Astrocyte of the spinal cord (primary cell): ENCODE measurements at regions not wholly inside any gene's neighbourhood (a gene's known extent, or its start where the extent isn't known, plus 50 kb on each side); places are given as distances from the start of the nearest gene placed in this dataset.

Experiments
- DNase-seq: peaks from one replicate; pipeline ENCODE4 v3.0.0; 2011; ENCODE audit warnings: low read depth, low spot score
- H3K4me3 ChIP-seq: 2 replicates; pipeline ENCODE4 v1.5.1; 2011; ENCODE audit warnings: low read depth, mild to moderate bottlenecking, low read length, moderate library complexity
- in situ Hi-C: cut with HindIII; loops from 2 replicates; pipeline ENCODE4 v1.10.0; 2017; ENCODE audit warnings: low sequenced_read_pairs
- TF ChIP-seq, protein P1 (sequence below): IDR thresholded peaks from 2 replicates; pipeline ENCODE4 v1.5.1; 2012; ENCODE audit warnings: low read depth, mild to moderate bottlenecking, low read length, inconsistent platforms

DNA sequence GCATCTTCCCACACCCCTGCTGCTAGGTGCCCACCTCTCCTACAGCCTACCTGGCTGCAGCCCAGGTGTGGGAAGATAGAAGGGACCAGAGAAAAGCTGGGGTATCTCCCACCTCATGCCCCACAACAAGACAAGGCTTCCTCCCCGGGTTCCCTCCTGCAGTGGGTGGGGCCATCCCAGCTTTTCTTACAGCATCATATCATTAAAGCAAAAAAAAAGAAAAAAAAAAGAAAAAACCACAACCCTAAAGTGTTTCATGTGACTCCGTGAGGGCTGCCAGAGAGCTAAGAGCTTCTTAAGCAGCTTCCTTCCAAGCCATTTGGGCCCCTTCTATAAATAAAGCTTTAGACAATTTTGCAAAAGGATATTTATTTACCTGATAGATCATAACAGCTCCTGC lies 455.4 kb upstream of the TSHZ3 start:
- DNase-seq = no peak
- in situ Hi-C loops = no loop called here
- no peak overlapping the region for H3K4me3 ChIP-seq
- TF ChIP-seq, protein P1, sequence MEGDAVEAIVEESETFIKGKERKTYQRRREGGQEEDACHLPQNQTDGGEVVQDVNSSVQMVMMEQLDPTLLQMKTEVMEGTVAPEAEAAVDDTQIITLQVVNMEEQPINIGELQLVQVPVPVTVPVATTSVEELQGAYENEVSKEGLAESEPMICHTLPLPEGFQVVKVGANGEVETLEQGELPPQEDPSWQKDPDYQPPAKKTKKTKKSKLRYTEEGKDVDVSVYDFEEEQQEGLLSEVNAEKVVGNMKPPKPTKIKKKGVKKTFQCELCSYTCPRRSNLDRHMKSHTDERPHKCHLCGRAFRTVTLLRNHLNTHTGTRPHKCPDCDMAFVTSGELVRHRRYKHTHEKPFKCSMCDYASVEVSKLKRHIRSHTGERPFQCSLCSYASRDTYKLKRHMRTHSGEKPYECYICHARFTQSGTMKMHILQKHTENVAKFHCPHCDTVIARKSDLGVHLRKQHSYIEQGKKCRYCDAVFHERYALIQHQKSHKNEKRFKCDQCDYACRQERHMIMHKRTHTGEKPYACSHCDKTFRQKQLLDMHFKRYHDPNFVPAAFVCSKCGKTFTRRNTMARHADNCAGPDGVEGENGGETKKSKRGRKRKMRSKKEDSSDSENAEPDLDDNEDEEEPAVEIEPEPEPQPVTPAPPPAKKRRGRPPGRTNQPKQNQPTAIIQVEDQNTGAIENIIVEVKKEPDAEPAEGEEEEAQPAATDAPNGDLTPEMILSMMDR = no peak

DNA sequence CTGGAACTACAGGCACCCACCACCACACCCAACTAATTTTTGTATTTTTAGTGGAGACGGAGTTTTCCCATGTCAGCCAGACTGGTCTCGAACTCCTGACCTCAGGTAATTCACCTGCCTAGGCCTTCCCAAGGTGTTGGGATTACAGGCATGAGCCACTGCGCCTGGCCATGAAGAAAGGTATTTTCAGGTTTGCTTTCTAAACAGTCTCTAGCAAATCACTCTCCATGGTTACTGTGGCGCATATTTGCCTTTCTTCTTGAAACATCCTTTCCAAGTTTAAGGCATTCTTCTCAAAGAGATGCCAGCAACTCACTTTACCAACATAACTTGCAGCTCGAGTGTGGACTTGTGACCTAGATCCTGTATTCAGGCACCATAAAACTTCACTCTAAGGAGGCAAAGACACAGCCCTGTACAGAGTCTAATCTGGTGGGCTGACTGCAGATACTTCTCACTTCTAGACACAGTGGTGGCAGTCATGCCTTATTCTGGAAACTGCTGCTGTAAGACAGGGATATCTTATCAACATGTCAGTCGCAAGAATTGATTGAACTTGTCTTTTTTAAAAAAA lies 461.4 kb upstream of the TSHZ3 start:
- TF ChIP-seq, protein P1 = no peak
- no peak for DNase-seq
- H3K4me3 ChIP-seq = no peak overlapping the region
- in situ Hi-C loops = no loop called here

DNA sequence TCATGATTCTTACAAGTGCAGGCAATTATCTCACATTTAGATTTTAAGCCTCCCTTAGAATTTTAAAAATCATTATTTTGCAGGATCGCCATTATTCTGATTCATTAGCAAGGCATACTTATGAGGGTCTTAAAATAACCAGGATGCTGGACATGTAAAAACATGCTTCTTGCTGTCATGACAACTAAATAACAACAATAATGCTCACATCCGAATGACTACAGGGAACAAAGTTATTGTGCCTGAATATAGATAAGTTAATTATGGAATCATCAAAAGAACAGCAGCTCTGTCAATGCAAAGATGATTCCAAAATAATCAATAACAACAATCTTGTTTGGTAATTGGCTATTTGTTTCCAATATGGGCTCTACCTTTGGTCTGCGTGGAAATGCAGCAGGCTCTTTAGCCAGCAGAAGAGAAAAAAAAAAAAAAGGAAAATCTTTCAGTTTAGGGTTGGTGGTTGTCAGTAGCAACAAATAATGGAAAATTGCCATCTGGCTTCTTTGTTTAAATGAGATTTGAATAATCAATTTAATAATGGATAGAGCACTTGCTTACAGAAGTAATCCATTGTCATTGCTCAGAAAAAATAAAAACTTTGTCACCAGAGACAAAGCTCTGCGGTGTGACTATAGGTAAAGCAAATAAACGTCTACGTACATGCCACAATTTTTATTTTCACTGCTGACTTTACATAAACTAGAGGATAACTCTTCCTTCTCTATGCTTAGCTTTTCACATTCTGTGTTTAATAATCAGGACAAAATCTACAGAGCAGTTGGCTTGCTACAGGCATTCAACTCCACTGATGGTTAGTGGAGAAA lies 468.9 kb upstream of the TSHZ3 start:
- in situ Hi-C loops = no loop called here
- TF ChIP-seq, protein P1 = no peak
- no peak for DNase-seq
- H3K4me3 ChIP-seq = no peak overlapping the region

DNA sequence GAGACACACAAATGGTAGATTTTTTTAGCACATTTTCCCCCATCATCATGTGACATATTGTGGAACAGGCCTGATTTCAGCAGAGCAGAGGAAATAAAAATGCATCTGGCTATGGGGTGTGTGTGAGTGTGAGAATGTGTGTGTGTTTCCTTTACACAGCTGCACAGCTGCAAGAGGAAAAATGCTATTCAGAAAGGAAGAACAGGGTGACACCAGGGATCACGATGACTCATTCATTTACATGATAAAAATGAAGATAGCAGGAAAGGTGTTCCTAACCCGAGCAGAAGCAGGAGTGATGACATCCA lies 469.5 kb upstream of the TSHZ3 start:
- in situ Hi-C loops = no loop called here
- no peak for DNase-seq
- TF ChIP-seq, protein P1 = no peak
- no peak overlapping the region for H3K4me3 ChIP-seq

DNA sequence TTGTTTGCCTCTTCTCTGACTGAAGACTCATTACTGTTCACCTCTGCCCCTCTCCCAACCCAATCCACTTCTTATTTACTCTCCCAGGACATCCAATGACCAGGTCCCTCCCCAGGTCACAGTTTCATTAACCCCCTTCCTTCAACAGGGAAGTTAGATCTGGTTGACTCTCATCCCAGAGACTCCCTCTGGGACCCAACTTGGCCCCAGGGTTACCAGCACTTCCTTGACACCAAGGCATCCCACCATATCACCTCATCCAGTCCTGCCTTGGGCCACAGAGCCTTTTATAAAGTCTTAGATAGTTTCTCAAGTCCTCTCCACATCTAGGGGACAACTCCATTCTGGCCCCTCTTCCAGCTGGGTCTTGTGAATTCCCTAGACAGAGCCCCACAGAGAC lies 470.6 kb upstream of the TSHZ3 start:
- no peak for DNase-seq
- H3K4me3 ChIP-seq = no peak overlapping the region
- in situ Hi-C loops = no loop called here
- TF ChIP-seq, protein P1 = no peak

DNA sequence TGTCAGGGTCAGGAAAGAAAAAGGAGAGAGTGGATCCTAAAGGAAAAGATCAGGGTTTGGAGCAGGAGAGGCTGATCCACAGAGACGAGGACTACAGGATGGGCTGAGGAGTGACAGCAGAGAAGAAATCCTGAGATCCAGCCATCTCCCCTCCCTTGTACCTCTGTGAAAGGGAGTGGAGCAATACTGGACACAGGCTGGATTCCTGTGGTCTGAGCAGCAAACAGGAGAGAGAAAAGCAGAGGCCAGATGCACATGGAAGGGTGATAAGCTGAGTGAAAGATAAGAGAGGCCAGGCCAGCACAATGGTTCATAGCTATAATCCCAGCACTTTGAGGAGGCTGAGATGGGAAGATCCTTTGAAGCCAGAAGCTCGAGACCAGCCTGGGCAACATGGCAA lies 472.1 kb upstream of the TSHZ3 start:
- TF ChIP-seq, protein P1 = no peak
- no peak overlapping the region for H3K4me3 ChIP-seq
- no peak for DNase-seq
- in situ Hi-C loops = no loop called here
